ENCODE measurements at regions not wholly inside any gene's neighbourhood (a gene's known extent, or its start where the extent isn't known, plus 50 kb on each side); places are given as distances from the start of the nearest gene placed in this dataset.

- H3K27me3 Mint-ChIP-seq (ENCODE audit: insufficient read depth, low read depth, poor library complexity) = peaks cover 6% of the 10 kb centered on the region
Observed at GRCh38 chr9:108167136-108167900, 677.7 kb upstream of the KLF4 start.

More at GRCh38 chr9:108167136-108167900, 677.7 kb upstream of the KLF4 start:
- Mint-ChIP-seq H3K9me3 (no peaks in the 10 kb centered on the region), H3K4me1 (peaks cover 11% of the 10 kb centered on the region), H3K4me3 (no peak overlapping the region), H3K27ac (no peak overlapping the region), H3K36me3 (ENCODE audit: low read depth) (no peaks in the 10 kb centered on the region)
- Histone ChIP-seq H3K4me1 (ENCODE audit: insufficient read depth) (no peaks in the 10 kb centered on the region), H3K36me3 (ENCODE audit: insufficient read depth) (no peaks in the 10 kb centered on the region), H3K4me3 (no peak overlapping the region), H4K20me1 (replicated peaks; ENCODE audit: insufficient read depth) (no peaks in the 10 kb centered on the region), H3K4me2 (no peak overlapping the region), H2AFZ (no peak overlapping the region), H3F3A (replicated peaks; ENCODE audit: low read depth) (no peaks in the 10 kb centered on the region), H3K27me3 (ENCODE audit: insufficient read depth) (no peaks in the 10 kb centered on the region), H3K79me2 (replicated peaks; ENCODE audit: insufficient read depth) (no peaks in the 10 kb centered on the region), H3K9me2 (ENCODE audit: insufficient read depth) (peaks cover 9% of the 10 kb centered on the region; the same call in 1 of the 2 replicates), H3K27ac (ENCODE audit: low read depth) (no peak overlapping the region)
- TF ChIP-seq JUNB (IDR thresholded peaks at IDR 0.05; ENCODE audit: unreplicated experiment) = no peak
- TF ChIP-seq ZNF114 (CRISPR knock-in tag; IDR thresholded peaks at IDR 0.05) = no peak
- TF ChIP-seq NANOG (IDR thresholded peaks at IDR 0.05; ENCODE audit: borderline replicate concordance) = no peak
- TF ChIP-seq ETS1 (IDR thresholded peaks at IDR 0.05) = no peak
- TF ChIP-seq ZNF462 (CRISPR knock-in tag; IDR thresholded peaks at IDR 0.05) = no peak
- no peak for TF ChIP-seq ZNF331 (CRISPR knock-in tag; IDR thresholded peaks at IDR 0.05; ENCODE audit: low read depth)
- TF ChIP-seq REST (IDR thresholded peaks at IDR 0.05; ENCODE audit: unreplicated experiment) = no peak
- no peak for TF ChIP-seq STAT1 (IDR thresholded peaks at IDR 0.05; ENCODE audit: unreplicated experiment)
- TF ChIP-seq EZH2phosphoT487 (IDR thresholded peaks at IDR 0.05; ENCODE audit: unreplicated experiment) = no peak
- no peak for TF ChIP-seq EZH2 (IDR thresholded peaks at IDR 0.05; ENCODE audit: low read depth, unreplicated experiment)
- ATAC-seq (no peak), DNase-seq (ENCODE audit: low spot score) (no peak)

Data from GM23338 (cell line).